ENCODE measurements at regions not wholly inside any gene's neighbourhood (a gene's known extent, or its start where the extent isn't known, plus 50 kb on each side); places are given as distances from the start of the nearest gene placed in this dataset.

GRCh38 chr9:88691811-88692210 is 156.8 kb downstream of the NXNL2 start:
- POLR2A ChIA-PET (ENCODE audit: unreplicated experiment), result no interaction called here
- dilution Hi-C loops (cut with HindIII; ENCODE audit: low sequenced_read_pairs, unreplicated experiment) (no loop called here), in situ Hi-C loops (cut with MboI; ENCODE audit: low sequenced_read_pairs) (no loop called here), intact Hi-C loops (cut with micrococcal nuclease) (no loop called here)
- CTCF ChIA-PET, result no interaction called here
- Histone ChIP-seq H3K27ac (ENCODE audit: insufficient read depth, low read length) (no peak overlapping the region), H3K36me3 (ENCODE audit: control insufficient read depth, insufficient read depth, low read length) (no peaks in the 10 kb centered on the region), H2BK5ac (ENCODE audit: low read depth, low read length, poor library complexity, severe bottlenecking) (no peak overlapping the region), H3K23ac (ENCODE audit: low read depth, low read length) (no peak overlapping the region), H3K56ac (ENCODE audit: extremely low read depth, insufficient read depth, low read length) (no peak overlapping the region), H4K91ac (ENCODE audit: insufficient read depth, low read depth, low read length) (no peak overlapping the region), H3K18ac (ENCODE audit: low read depth, low read length) (no peak overlapping the region), H3K14ac (replicated peaks; ENCODE audit: low read depth, low read length) (no peak overlapping the region; the same call in 1 of the 2 replicates), H3K9ac (ENCODE audit: low read depth, low read length) (no peak overlapping the region), H2BK120ac (ENCODE audit: low read depth, low read length) (no peak overlapping the region), H3K9me1 (ENCODE audit: insufficient read depth, low read length) (peaks cover 3% of the 10 kb centered on the region; the same call in 1 of the 2 replicates), H3K79me1 (ENCODE audit: low read depth in 1 of 2, low read length in 2 of 2) (no peaks in the 10 kb centered on the region), H2BK15ac (ENCODE audit: low read depth, low read length) (no peak overlapping the region), H2BK20ac (ENCODE audit: low read depth, low read length) (peak overlapping the region; percentile 39; the same call in 1 of the 2 replicates), H3K4me2 (ENCODE audit: low read depth, low read length) (no peak overlapping the region), H3K9me3 (ENCODE audit: control insufficient read depth, insufficient read depth, low read length) (no peaks in the 10 kb centered on the region), H4K8ac (ENCODE audit: low read depth in 2 of 2, low read length in 2 of 2) (no peak overlapping the region), H2AK5ac (ENCODE audit: low read depth, low read length) (no peak overlapping the region), H3K27me3 (ENCODE audit: control insufficient read depth, insufficient read depth, low read length) (no peaks in the 10 kb centered on the region), H3K4me3 (ENCODE audit: insufficient read depth, low read depth, low read length) (no peak overlapping the region), H3K4me1 (ENCODE audit: control insufficient read depth, insufficient read depth, low read length) (peaks cover 8% of the 10 kb centered on the region), H2AFZ (replicated peaks; ENCODE audit: low read length, poor library complexity) (no peak overlapping the region), H3K4ac (ENCODE audit: low read depth, low read length) (no peak overlapping the region), H4K20me1 (ENCODE audit: insufficient read depth, low read length) (no peaks in the 10 kb centered on the region), H2AK9ac (replicated peaks; ENCODE audit: low read depth, low read length, poor library complexity) (no peak overlapping the region), H4K5ac (ENCODE audit: low read depth, low read length) (no peak overlapping the region)
- ATAC-seq (ENCODE audit: low read depth) (peak; percentile 84), DNase-seq (peak; percentile 84)
- no CpG with 5 or more reads among the region's 2 CpGs for WGBS, 2 experiments (ENCODE audit: extremely low coverage in 2 of 2, insufficient read length in 1 of 2)
- no TSS peak for BruUV-seq (replicated peaks)
- TF ChIP-seq BHLHE40 (IDR thresholded peaks at IDR 0.05; ENCODE audit: low read depth, low read length) (peak; percentile 46; the same call in 1 of the 2 replicates), MAFK (IDR thresholded peaks at IDR 0.05; ENCODE audit: low read depth, low read length) (0 out of 2 replicates have a peak, but pooled peaks have one; percentile 7), SMC3 (IDR thresholded peaks at IDR 0.05; ENCODE audit: low read depth, low read length) (no peak), FOS (IDR thresholded peaks at IDR 0.05; ENCODE audit: low read depth, low read length) (peak; percentile 69)

All from IMR-90 (cell line).